ENCODE measurements at regions not wholly inside any gene's neighbourhood (a gene's known extent, or its start where the extent isn't known, plus 50 kb on each side); places are given as distances from the start of the nearest gene placed in this dataset.

DNA sequence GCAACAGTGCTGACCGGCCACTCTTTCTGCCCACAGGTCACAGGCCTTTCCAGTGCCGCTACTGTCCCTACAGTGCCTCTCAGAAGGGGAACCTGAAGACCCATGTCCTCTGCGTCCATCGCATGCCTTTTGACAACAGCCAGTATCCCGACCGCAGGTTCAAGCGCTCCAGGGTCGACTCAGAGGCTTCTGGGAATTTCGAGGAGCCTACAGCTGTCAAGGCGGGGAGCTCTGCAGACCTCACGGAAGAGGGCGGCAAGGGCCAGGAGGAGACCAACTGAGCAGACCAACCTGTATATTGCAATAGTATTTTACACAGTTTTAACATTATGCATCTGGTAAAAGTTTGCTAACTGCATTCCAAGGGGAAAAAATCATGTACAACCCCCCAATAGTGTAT lies 338.5 kb downstream of the ZNF536 start:
- DNase-seq (no peak), ATAC-seq (no peak)
- WGBS, 2 donors, result 83 to 84% methylated on average over 12 of the region's 12 CpGs
- intact Hi-C loops (cut with DNase I), result no loop called here
- Histone ChIP-seq H3K27me3 (peaks cover 0 to 18% (median 6%) of the 10 kb centered on the region in 7 donors), H3K9me3 (no peaks in the 10 kb centered on the region), H3K4me1 (no peaks in the 10 kb centered on the region), H3K27ac (no peak overlapping the region), H3K36me3 (no peaks in the 10 kb centered on the region), H3K4me3 (no peak overlapping the region)
- TF ChIP-seq, protein P1, sequence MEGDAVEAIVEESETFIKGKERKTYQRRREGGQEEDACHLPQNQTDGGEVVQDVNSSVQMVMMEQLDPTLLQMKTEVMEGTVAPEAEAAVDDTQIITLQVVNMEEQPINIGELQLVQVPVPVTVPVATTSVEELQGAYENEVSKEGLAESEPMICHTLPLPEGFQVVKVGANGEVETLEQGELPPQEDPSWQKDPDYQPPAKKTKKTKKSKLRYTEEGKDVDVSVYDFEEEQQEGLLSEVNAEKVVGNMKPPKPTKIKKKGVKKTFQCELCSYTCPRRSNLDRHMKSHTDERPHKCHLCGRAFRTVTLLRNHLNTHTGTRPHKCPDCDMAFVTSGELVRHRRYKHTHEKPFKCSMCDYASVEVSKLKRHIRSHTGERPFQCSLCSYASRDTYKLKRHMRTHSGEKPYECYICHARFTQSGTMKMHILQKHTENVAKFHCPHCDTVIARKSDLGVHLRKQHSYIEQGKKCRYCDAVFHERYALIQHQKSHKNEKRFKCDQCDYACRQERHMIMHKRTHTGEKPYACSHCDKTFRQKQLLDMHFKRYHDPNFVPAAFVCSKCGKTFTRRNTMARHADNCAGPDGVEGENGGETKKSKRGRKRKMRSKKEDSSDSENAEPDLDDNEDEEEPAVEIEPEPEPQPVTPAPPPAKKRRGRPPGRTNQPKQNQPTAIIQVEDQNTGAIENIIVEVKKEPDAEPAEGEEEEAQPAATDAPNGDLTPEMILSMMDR (IDR thresholded peaks at IDR 0.05), result no peak

GRCh38 chr19:30708416-30709178 lies 336.4 kb downstream of the ZNF536 start:
- Histone ChIP-seq H3K27ac (no peak overlapping the region), H3K27me3 (peaks cover 0 to 19% (median 6%) of the 10 kb centered on the region in 7 donors), H3K9me3 (no peaks in the 10 kb centered on the region), H3K4me3 (no peak overlapping the region), H3K36me3 (no peaks in the 10 kb centered on the region), H3K4me1 (no peaks in the 10 kb centered on the region)
- ATAC-seq (no peak), DNase-seq (no peak)
- intact Hi-C loops (cut with DNase I), result no loop called here
- WGBS, 2 donors, result 83 to 92% methylated on average over 11 of the region's 11 CpGs
- TF ChIP-seq, protein P1 (IDR thresholded peaks at IDR 0.05), result no peak

GRCh38 chr19:30704771-30705330 lies 332.7 kb downstream of the ZNF536 start:
- Histone ChIP-seq H3K27me3 (peaks cover 0 to 16% (median 0%) of the 10 kb centered on the region in 7 donors), H3K4me3 (no peak overlapping the region)
- 73 to 79% methylated on average over 4 of the region's 4 CpGs for WGBS, 2 donors

DNA sequence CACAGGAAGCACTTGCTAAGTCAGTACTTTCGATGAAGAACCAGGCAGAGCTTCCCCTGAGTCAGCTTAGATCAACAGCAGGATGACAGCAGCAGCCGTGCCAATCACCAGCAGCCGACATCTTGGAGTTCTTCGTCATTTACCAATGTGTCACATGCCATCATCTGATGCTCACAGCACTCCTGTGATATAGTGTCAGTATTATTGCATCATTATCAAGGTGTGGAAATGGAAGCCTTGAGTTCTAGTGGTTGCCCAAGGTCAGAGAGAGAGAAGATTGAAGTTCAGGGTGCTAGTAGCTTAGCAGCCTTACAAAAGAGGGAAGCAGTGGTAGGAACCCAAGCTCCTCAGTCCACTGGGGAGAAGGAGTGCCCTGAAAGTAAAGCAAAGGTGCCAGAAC lies 331.5 kb downstream of the ZNF536 start:
- no peak overlapping the region for H3K27ac ChIP-seq
- intact Hi-C loops (cut with DNase I), result no loop called here
- H3K9me3 ChIP-seq, result no peaks in the 10 kb centered on the region
- TF ChIP-seq, protein P1 (IDR thresholded peaks at IDR 0.05), result no peak
- WGBS, 2 donors, result 83% methylated on average over 4 of the region's 4 CpGs
- ATAC-seq, result no peak
- no peak overlapping the region for H3K4me3 ChIP-seq
- no peak for DNase-seq
- H3K36me3 ChIP-seq, result no peaks in the 10 kb centered on the region
- H3K4me1 ChIP-seq, result no peaks in the 10 kb centered on the region
- H3K27me3 ChIP-seq, result peaks cover 0 to 16% (median 0%) of the 10 kb centered on the region in 7 donors

More at GRCh38 chr19:30704771-30705330, 332.7 kb downstream of the ZNF536 start:
- no peaks in the 10 kb centered on the region for H3K36me3 ChIP-seq
- ATAC-seq (no peak), DNase-seq (no peak)
- intact Hi-C loops (cut with DNase I), result no loop called here
- TF ChIP-seq, protein P1 (IDR thresholded peaks at IDR 0.05), result no peak
- H3K9me3 ChIP-seq, result no peaks in the 10 kb centered on the region
- no peaks in the 10 kb centered on the region for H3K4me1 ChIP-seq
- H3K27ac ChIP-seq, result no peak overlapping the region
